ENCODE measurements at regions not wholly inside any gene's neighbourhood (a gene's known extent, or its start where the extent isn't known, plus 50 kb on each side); places are given as distances from the start of the nearest gene placed in this dataset.
A peak's percentile ranks its signal among the peaks of the same experiment; 100 is the strongest.

GRCh38 chr2:203802342-203803052 is 65.1 kb upstream of the CTLA4 start:
- Histone ChIP-seq H4K8ac (ENCODE audit: extremely low read depth, insufficient read depth, low read length) (no peak overlapping the region), H4K20me1 (replicated peaks in 1 of 2; ENCODE audit: control insufficient read depth in 1 of 2, insufficient read depth in 2 of 2, low read length in 2 of 2) (no peaks in the 10 kb centered on the region), H3K4me2 (ENCODE audit: insufficient read depth in 1 of 2, low read depth in 2 of 2, low read length in 2 of 2) (no peak overlapping the region), H3K79me1 (ENCODE audit: low read depth, low read length) (no peaks in the 10 kb centered on the region), H3K23ac (ENCODE audit: insufficient read length) (no peak overlapping the region), H3K4ac (replicated peaks; ENCODE audit: insufficient read length, low read depth, low read length) (no peak overlapping the region), H3K36me3 (ENCODE audit: control insufficient read depth in 2 of 4, insufficient read depth in 4 of 4, low read length in 3 of 4) (no peaks in the 10 kb centered on the region), H3K14ac (ENCODE audit: insufficient read length) (no peak overlapping the region), H2BK20ac (ENCODE audit: low read length) (no peak overlapping the region), H3K4me3 (ENCODE audit: extremely low read depth in 1 of 4, insufficient read depth in 2 of 4, low read depth in 3 of 4, low read length in 4 of 4) (no peak overlapping the region), H3K27me3 (replicated peaks in 1 of 4; ENCODE audit: control insufficient read depth in 3 of 4, extremely low read depth in 1 of 4, insufficient read depth in 3 of 4, low read length in 3 of 4) (no peaks in the 10 kb centered on the region), H3K56ac (replicated peaks; ENCODE audit: insufficient read length, low read depth, low read length) (no peak overlapping the region), H2BK15ac (ENCODE audit: low read length) (no peak overlapping the region), H3K9ac (replicated peaks in 1 of 4; ENCODE audit: extremely low read depth in 1 of 4, low read depth in 3 of 4, low read length in 3 of 4) (no peak overlapping the region), H2BK12ac (ENCODE audit: low read depth, low read length) (no peak overlapping the region), H3K79me2 (ENCODE audit: control insufficient read depth in 1 of 2, insufficient read depth in 2 of 2, low read length in 2 of 2) (no peaks in the 10 kb centered on the region), H3K23me2 (ENCODE audit: low read depth, low read length) (peaks cover 2% of the 10 kb centered on the region; the same call in 1 of the 2 replicates), H2AFZ (ENCODE audit: low read length) (peak overlapping the region; percentile 93), H3K9me3 (ENCODE audit: insufficient read depth in 2 of 2, low read depth in 1 of 2, low read length in 1 of 2) (no peaks in the 10 kb centered on the region), H3K27ac (ENCODE audit: low read depth, low read length) (no peak overlapping the region), H2BK5ac (ENCODE audit: low read depth, low read length) (no peak overlapping the region), H4K91ac (replicated peaks; ENCODE audit: insufficient read length, low read length) (no peak overlapping the region), H2BK120ac (replicated peaks; ENCODE audit: low read depth, low read length) (no peak overlapping the region), H3K4me1 (replicated peaks in 1 of 4; ENCODE audit: control insufficient read depth in 3 of 4, insufficient read depth in 4 of 4, low read length in 3 of 4) (peaks cover 0 to 4% (median 0%) of the 10 kb centered on the region in 4 experiments; a peak in 2 of 7 replicates), H3K18ac (ENCODE audit: extremely low read depth, low read length) (no peak overlapping the region), H2AK5ac (ENCODE audit: low read depth, low read length) (no peak overlapping the region), H4K5ac (ENCODE audit: insufficient read length, low read depth, low read length) (no peak overlapping the region)
- 82% methylated on average over 7 of the region's 7 CpGs; no CpG with 5 or more reads in 1 of the 2 experiments for WGBS, 2 experiments (ENCODE audit: extremely low coverage in 1 of 2, insufficient coverage in 1 of 2, insufficient read length in 1 of 2, insufficient replicate concordance in 2 of 2, low coverage in 1 of 2, low lambda C conversion rate in 2 of 2, missing lambda C conversion rate in 1 of 2)
- TF ChIP-seq TCF12 (IDR thresholded peaks at IDR 0.05; ENCODE audit: low read depth, low read length) (no peak), SIRT6 (IDR thresholded peaks at IDR 0.05; ENCODE audit: low read length) (no peak), SIN3A (conservative IDR thresholded peaks at IDR 0.05 in 1 of 2, IDR thresholded peaks at IDR 0.05 in 1 of 2; ENCODE audit: low read depth in 1 of 2, low read length in 2 of 2) (no peak), RXRA (IDR thresholded peaks at IDR 0.05; ENCODE audit: insufficient read depth, low read depth, low read length) (no peak), TAF7 (optimal IDR thresholded peaks at IDR 0.05; ENCODE audit: borderline replicate concordance, low read depth, low read length) (no peak)
- POLR2A ChIA-PET (ENCODE audit: partially characterized antibody), result no interaction called here
- CTCF ChIA-PET (ENCODE audit: partially characterized antibody), result no interaction called here
- no peak for DNase-seq (ENCODE audit: low read depth in 1 of 2, low spot score in 2 of 2)
- no peak for FAIRE-seq

Data from H1 (cell line).